ENCODE measurements at regions not wholly inside any gene's neighbourhood (a gene's known extent, or its start where the extent isn't known, plus 50 kb on each side); places are given as distances from the start of the nearest gene placed in this dataset.

DNA sequence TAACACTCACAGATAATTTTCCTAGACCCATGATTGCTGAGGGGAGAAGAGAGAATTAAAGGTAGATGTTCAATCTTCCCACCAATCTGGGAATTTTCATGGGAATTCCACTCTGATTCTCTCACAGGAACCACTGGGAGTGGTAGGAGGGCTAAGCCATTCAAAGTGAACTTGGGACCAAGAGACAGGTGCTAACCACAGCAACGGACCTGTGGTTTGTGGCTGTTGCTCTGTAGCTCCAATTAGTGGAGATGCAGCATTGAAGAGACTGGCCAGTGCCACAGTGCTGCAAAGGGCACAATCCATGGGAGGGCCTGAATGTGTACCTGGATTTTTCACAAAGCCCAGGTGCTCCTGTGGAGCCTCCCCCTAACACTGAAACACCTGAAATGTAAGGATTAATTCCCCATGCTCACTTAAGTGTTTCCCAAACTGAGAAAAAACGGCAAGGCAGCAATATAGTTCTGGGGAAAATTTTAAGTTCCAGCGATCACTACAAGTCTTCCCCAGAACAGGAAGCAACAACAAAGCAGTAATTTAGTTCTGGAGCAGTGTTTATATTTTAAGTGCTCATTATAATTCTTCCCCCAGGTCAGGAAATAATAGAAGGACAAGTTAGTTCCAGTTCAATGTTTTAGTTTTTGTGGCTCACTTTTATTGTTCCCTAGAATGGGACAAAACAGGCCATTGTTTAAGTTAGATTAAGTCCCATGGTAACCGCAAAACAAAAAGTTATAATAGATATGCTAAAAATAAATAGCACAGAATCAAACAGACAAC is 1045.8 kb downstream of the CNTNAP5 start:
- H3K9ac ChIP-seq (ENCODE audit: low read depth, low read length): no peak overlapping the region
- no peak overlapping the region for H3K4me3 ChIP-seq (ENCODE audit: low read length)
- H3K27ac ChIP-seq (ENCODE audit: low read length): no peak overlapping the region
- no peaks in the 10 kb centered on the region for H3K36me3 ChIP-seq (ENCODE audit: insufficient read depth, low read depth, low read length)
- peaks cover 13% of the 10 kb centered on the region for H3K9me3 ChIP-seq (ENCODE audit: insufficient read depth, low read depth, low read length)
- H3K27me3 ChIP-seq (ENCODE audit: insufficient read depth, low read length): no peaks in the 10 kb centered on the region
- H3K4me1 ChIP-seq (ENCODE audit: insufficient read depth, low read length): no peaks in the 10 kb centered on the region

- H3K27ac ChIP-seq (ENCODE audit: low read length): no peak overlapping the region
- no peak overlapping the region for H3K9ac ChIP-seq (ENCODE audit: low read depth, low read length)
- H3K27me3 ChIP-seq (ENCODE audit: insufficient read depth, low read length): no peaks in the 10 kb centered on the region
- H3K9me3 ChIP-seq (ENCODE audit: insufficient read depth, low read depth, low read length): peaks cover 23% of the 10 kb centered on the region
- no peak overlapping the region for H3K4me3 ChIP-seq (ENCODE audit: low read length)
- no peaks in the 10 kb centered on the region for H3K4me1 ChIP-seq (ENCODE audit: insufficient read depth, low read length)
- H3K36me3 ChIP-seq (ENCODE audit: insufficient read depth, low read depth, low read length): no peaks in the 10 kb centered on the region
Observed at GRCh38 chr2:125073440-125073839, 1048.4 kb downstream of the CNTNAP5 start.

DNA sequence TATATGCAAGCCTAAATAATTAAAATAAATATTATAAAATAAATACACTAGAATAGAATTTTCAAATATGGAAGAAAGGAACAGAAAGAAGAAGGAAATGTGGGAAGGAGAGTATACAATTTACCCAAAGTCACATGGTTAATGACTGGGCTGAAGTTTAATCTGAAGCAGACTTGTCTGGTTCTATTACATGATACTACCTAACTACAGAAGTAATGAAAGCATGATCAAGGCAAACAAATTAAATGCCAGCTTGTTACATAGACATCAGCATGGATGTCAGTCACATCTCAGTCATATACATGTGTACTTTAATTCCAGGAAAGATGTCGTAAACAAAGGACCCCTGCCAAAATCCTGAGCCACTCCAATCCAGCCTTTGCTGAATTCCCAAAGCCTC is 1060.8 kb downstream of the CNTNAP5 start:
- no peaks in the 10 kb centered on the region for H3K36me3 ChIP-seq (ENCODE audit: insufficient read depth, low read depth, low read length)
- no peak overlapping the region for H3K27ac ChIP-seq (ENCODE audit: low read length)
- H3K4me3 ChIP-seq (ENCODE audit: low read length): no peak overlapping the region
- H3K9me3 ChIP-seq (ENCODE audit: insufficient read depth, low read depth, low read length): no peaks in the 10 kb centered on the region
- no peaks in the 10 kb centered on the region for H3K27me3 ChIP-seq (ENCODE audit: insufficient read depth, low read length)
- H3K9ac ChIP-seq (ENCODE audit: low read depth, low read length): no peak overlapping the region
- H3K4me1 ChIP-seq (ENCODE audit: insufficient read depth, low read length): no peaks in the 10 kb centered on the region

DNA sequence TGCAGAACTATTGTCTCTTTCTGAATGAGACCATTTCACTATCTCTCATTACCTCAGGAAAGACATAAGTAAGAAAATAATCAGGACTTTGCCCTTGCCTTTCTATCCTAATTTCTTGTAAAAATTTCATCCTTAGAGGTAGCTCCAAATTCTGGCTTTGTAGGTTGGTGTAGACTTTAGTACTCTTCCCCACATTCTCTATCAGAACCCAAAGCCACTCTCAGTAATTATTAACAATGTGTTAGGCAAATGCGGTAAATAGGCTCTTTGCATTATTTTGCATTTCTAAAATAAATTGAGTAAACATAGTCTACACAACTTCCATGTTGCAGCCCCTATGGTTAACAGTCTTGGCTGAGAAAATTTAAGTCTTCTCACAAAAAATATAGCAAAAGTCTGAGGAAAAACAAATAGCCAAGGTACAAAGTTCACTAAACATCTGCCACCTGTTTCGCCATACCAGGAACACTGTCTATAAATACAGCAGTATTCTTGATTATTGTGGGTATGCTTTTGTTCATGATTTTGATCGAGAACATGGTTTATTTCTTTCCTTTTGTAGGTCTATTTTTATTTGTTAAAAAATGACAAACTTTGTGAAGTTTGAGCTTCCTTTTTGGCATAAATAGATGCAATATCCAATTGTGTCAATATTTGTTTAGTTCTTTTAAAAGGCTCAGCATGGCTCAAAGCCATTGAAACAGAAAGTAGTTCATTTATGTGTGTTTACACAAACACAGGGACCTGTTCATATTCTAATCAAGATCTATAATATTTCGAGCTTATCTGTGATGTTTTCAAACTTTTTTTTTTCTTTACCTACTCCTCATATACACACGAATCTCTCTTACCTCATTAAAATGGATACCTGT is 1061.5 kb downstream of the CNTNAP5 start:
- H3K27me3 ChIP-seq (ENCODE audit: insufficient read depth, low read length): no peaks in the 10 kb centered on the region
- no peaks in the 10 kb centered on the region for H3K4me1 ChIP-seq (ENCODE audit: insufficient read depth, low read length)
- no peaks in the 10 kb centered on the region for H3K36me3 ChIP-seq (ENCODE audit: insufficient read depth, low read depth, low read length)
- no peak overlapping the region for H3K9ac ChIP-seq (ENCODE audit: low read depth, low read length)
- no peak overlapping the region for H3K4me3 ChIP-seq (ENCODE audit: low read length)
- H3K9me3 ChIP-seq (ENCODE audit: insufficient read depth, low read depth, low read length): no peaks in the 10 kb centered on the region
- H3K27ac ChIP-seq (ENCODE audit: low read length): no peak overlapping the region

DNA sequence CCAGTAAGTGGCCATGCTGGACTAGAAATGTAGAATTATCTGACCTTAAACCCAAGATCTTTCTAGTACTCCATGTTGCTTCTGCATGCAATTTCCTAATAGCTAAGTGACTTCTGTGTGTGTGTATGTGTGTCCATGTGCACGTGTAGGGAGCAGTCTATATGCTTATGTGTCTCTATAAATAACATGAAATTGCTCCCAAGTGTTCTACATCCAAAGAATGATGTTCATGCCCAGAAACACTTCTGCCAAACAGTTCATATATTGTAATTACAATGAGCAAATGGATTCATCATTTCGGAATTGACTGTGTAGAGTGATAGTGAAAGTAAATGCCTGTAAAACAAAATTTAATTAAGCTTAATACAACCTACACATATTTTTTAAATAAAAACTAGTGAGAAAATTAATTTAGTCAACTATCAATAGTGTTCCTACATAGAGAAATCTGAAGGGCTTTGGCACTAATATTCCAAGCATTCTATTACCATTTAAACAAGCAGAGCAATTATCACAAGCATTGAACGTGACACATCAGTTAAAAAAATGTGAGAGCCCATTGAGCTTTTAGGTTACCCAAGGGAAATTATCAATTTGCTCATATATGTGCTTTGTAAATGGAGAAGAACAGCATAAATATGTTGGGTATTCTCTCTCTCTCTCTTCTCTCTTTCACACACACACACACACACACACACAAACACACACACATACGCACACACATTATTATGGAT is 1067.4 kb downstream of the CNTNAP5 start:
- Histone ChIP-seq H3K36me3 (ENCODE audit: insufficient read depth, low read depth, low read length) (no peaks in the 10 kb centered on the region), H3K9me3 (ENCODE audit: insufficient read depth, low read depth, low read length) (no peaks in the 10 kb centered on the region), H3K9ac (ENCODE audit: low read depth, low read length) (no peak overlapping the region), H3K4me3 (ENCODE audit: low read length) (no peak overlapping the region), H3K27me3 (ENCODE audit: insufficient read depth, low read length) (no peaks in the 10 kb centered on the region), H3K27ac (ENCODE audit: low read length) (no peak overlapping the region), H3K4me1 (ENCODE audit: insufficient read depth, low read length) (no peaks in the 10 kb centered on the region)

DNA sequence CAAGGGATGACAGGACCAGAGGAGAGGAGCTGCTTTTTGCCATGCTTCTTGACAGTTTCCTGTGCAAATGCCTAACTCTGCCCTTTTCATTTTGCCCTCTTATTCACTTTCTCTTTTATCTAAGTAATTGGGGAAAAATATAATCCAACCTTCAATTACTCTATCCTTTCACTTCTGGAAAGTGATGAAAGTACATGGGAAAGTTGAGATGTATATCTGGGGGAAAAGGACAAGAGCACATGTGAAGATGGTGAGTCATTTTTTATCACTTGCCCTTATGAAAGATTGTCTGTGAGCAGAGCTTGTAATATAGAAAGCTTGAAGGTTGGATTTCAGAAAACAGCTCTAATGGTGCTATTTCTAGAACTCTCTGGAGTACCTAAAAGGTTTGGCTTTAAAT is 1070.7 kb downstream of the CNTNAP5 start:
- H3K9ac ChIP-seq (ENCODE audit: low read depth, low read length): no peak overlapping the region

DNA sequence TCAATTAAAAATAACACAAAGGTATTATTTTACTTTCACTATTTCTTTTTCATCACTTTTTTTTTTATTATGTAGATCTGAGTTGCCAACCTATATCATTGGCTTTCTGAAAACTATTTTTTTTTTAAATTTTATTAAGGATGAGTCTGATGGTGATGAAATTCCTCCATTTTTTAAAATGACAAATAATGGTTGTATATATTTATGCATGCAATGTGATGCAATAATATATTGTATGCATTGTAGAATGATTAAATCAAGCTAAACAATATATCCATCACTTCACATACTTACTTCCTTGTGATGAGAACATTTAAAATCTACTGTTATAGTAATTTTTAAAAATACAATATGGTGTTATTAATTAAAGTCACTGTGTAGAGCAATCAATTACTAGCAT is 1081.6 kb downstream of the CNTNAP5 start:
- H3K4me3 ChIP-seq (ENCODE audit: low read length): no peak overlapping the region
- H3K27me3 ChIP-seq (ENCODE audit: insufficient read depth, low read length): no peaks in the 10 kb centered on the region
- no peaks in the 10 kb centered on the region for H3K36me3 ChIP-seq (ENCODE audit: insufficient read depth, low read depth, low read length)
- H3K9me3 ChIP-seq (ENCODE audit: insufficient read depth, low read depth, low read length): no peaks in the 10 kb centered on the region
- H3K4me1 ChIP-seq (ENCODE audit: insufficient read depth, low read length): no peaks in the 10 kb centered on the region
- H3K27ac ChIP-seq (ENCODE audit: low read length): no peak overlapping the region
- H3K9ac ChIP-seq (ENCODE audit: low read depth, low read length): no peak overlapping the region

More for the DNA sequence above, 1070.7 kb downstream of the CNTNAP5 start:
- H3K4me1 ChIP-seq (ENCODE audit: insufficient read depth, low read length): no peaks in the 10 kb centered on the region
- H3K36me3 ChIP-seq (ENCODE audit: insufficient read depth, low read depth, low read length): no peaks in the 10 kb centered on the region
- no peaks in the 10 kb centered on the region for H3K27me3 ChIP-seq (ENCODE audit: insufficient read depth, low read length)
- H3K27ac ChIP-seq (ENCODE audit: low read length): no peak overlapping the region
- H3K4me3 ChIP-seq (ENCODE audit: low read length): no peak overlapping the region
- H3K9me3 ChIP-seq (ENCODE audit: insufficient read depth, low read depth, low read length): no peaks in the 10 kb centered on the region

DNA sequence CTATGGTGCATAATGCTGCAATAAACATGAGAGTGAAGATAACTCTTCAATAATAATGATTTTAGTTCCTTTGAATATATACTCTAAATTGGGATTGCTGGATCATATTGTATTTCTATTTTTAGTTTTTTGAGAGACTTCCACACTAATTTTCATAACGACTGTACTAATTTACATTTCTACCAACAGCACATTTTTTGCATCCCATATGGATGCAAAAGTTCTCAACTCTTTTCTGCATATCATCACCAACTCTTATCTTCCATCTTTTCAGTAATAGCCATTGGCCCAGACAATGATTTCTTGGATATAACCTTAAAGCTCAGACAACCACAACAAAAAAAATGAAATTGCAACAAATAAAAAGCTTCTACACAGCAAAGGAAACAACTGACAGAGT is 1082.4 kb downstream of the CNTNAP5 start:
- no peak overlapping the region for H3K9ac ChIP-seq (ENCODE audit: low read depth, low read length)
- no peaks in the 10 kb centered on the region for H3K27me3 ChIP-seq (ENCODE audit: insufficient read depth, low read length)
- H3K4me3 ChIP-seq (ENCODE audit: low read length): no peak overlapping the region
- no peaks in the 10 kb centered on the region for H3K9me3 ChIP-seq (ENCODE audit: insufficient read depth, low read depth, low read length)
- H3K27ac ChIP-seq (ENCODE audit: low read length): no peak overlapping the region
- no peaks in the 10 kb centered on the region for H3K36me3 ChIP-seq (ENCODE audit: insufficient read depth, low read depth, low read length)
- no peaks in the 10 kb centered on the region for H3K4me1 ChIP-seq (ENCODE audit: insufficient read depth, low read length)

GRCh38 chr2:125108251-125108650 is 1083.2 kb downstream of the CNTNAP5 start:
- Histone ChIP-seq H3K4me1 (ENCODE audit: insufficient read depth, low read length) (no peaks in the 10 kb centered on the region), H3K9ac (ENCODE audit: low read depth, low read length) (no peak overlapping the region), H3K36me3 (ENCODE audit: insufficient read depth, low read depth, low read length) (no peaks in the 10 kb centered on the region), H3K9me3 (ENCODE audit: insufficient read depth, low read depth, low read length) (no peaks in the 10 kb centered on the region), H3K4me3 (ENCODE audit: low read length) (no peak overlapping the region), H3K27ac (ENCODE audit: low read length) (no peak overlapping the region), H3K27me3 (ENCODE audit: insufficient read depth, low read length) (no peaks in the 10 kb centered on the region)

GRCh38 chr2:125125902-125126301 is 1100.8 kb downstream of the CNTNAP5 start:
- Histone ChIP-seq H3K9ac (ENCODE audit: low read depth, low read length) (no peak overlapping the region), H3K4me3 (ENCODE audit: low read length) (no peak overlapping the region), H3K27me3 (ENCODE audit: insufficient read depth, low read length) (no peaks in the 10 kb centered on the region), H3K36me3 (ENCODE audit: insufficient read depth, low read depth, low read length) (no peaks in the 10 kb centered on the region), H3K27ac (ENCODE audit: low read length) (no peak overlapping the region), H3K4me1 (ENCODE audit: insufficient read depth, low read length) (no peaks in the 10 kb centered on the region), H3K9me3 (ENCODE audit: insufficient read depth, low read depth, low read length) (no peaks in the 10 kb centered on the region)

- H3K9ac ChIP-seq (ENCODE audit: low read depth, low read length): no peak overlapping the region
- H3K27ac ChIP-seq (ENCODE audit: low read length): no peak overlapping the region
- H3K4me3 ChIP-seq (ENCODE audit: low read length): no peak overlapping the region
- H3K4me1 ChIP-seq (ENCODE audit: insufficient read depth, low read length): no peaks in the 10 kb centered on the region
- no peaks in the 10 kb centered on the region for H3K27me3 ChIP-seq (ENCODE audit: insufficient read depth, low read length)
- H3K9me3 ChIP-seq (ENCODE audit: insufficient read depth, low read depth, low read length): no peaks in the 10 kb centered on the region
- H3K36me3 ChIP-seq (ENCODE audit: insufficient read depth, low read depth, low read length): no peaks in the 10 kb centered on the region
Observed at GRCh38 chr2:125160947-125161346, 1135.9 kb downstream of the CNTNAP5 start.

Data from iPS-20b (cell line).